K562 (cell line): ENCODE measurements at regions not wholly inside any gene's neighbourhood (a gene's known extent, or its start where the extent isn't known, plus 50 kb on each side); places are given as distances from the start of the nearest gene placed in this dataset.

ENCODE experiments used
- ATAC-seq: fragments of 200-7000 bp; cut with Tn5 transposase; 3 replicates; pipeline ENCODE4 v1.9.1; 2020; ENCODE audit warnings: moderate library complexity
- BruUV-seq: library from RNA; stranded (reverse); fragments of 400-500 nt; replicated peaks from 2 replicates; lab custom pipeline; 2021; lab: Mats Ljungman, UMichigan
- CTCF ChIA-PET: fragments of 300-600 bp; formaldehyde crosslinking; extraction: SDS; loops from one replicate; lab custom pipeline; 2021; ENCODE audit warnings: low intra/inter-chr PET ratio; lab: Yijun Ruan, JAX
- POLR2A ChIA-PET: fragments of 300-600, 350-650 bp; sonication (Branson Sonifier 250); formaldehyde crosslinking; extraction: SDS; loops from one replicate; lab custom pipeline; 2021; ENCODE audit warnings: antibody characterized with exemption, inconsistent platforms; lab: Yijun Ruan, JAX
- DNase-seq, 4 experiments: peaks; one replicate each; pipeline versions ENCODE4 v3.0.0 to v3.0.0-alpha.2; 2011 to 2018; ENCODE audit warnings: low spot score in 3 of 4, mixed read lengths in 3 of 4; ENCODE audit errors: extremely low read depth in 1 of 4
- FAIRE-seq: peaks from 2 replicates; lab custom pipeline; 2011; peaks lifted over from hg19 to GRCh38; lab: Jason Lieb, UNC
- H2AFZ ChIP-seq: 2 replicates; pipeline ENCODE4 v1.6.0; 2011; ENCODE audit warnings: low read depth, low read length, control low read depth, inconsistent platforms
- H3K27ac ChIP-seq: fragments of 200-600 bp; 3 replicates; pipeline ENCODE4 v1.8.0; 2011; ENCODE audit warnings: low read depth, mild to moderate bottlenecking, control low read depth, inconsistent platforms, low read length, moderate library complexity, mixed read lengths; ENCODE audit errors: extremely low read depth
- H3K27me3 ChIP-seq, 2 experiments: fragments of 300-600 bp in 1 of 2; 2 replicates in 1 of 2; 3 replicates in 1 of 2; pipeline versions ENCODE4 v1.6.0 to v1.8.0; 2011; ENCODE audit warnings: inconsistent platforms in 2 of 2, low read length in 2 of 2, mild to moderate bottlenecking in 1 of 2, mixed read lengths in 1 of 2, moderate library complexity in 1 of 2; ENCODE audit not compliant: control insufficient read depth in 2 of 2, insufficient read depth in 2 of 2
- H3K36me3 ChIP-seq: fragments of 300-600 bp; 3 replicates; pipeline ENCODE4 v1.8.0; 2011; ENCODE audit warnings: mild to moderate bottlenecking, low read length, inconsistent platforms; ENCODE audit not compliant: control insufficient read depth, insufficient read depth
- H3K4me1 ChIP-seq, 2 experiments: fragments of 200-600 bp in 1 of 2; replicated peaks in 1 of 2; 2 replicates in 1 of 2; 3 replicates in 1 of 2; pipeline versions ENCODE4 v1.5.1 to v1.8.0; 2011; ENCODE audit warnings: inconsistent platforms in 2 of 2, low read length in 2 of 2, mild to moderate bottlenecking in 1 of 2, mixed read lengths in 1 of 2, moderate library complexity in 1 of 2; ENCODE audit not compliant: control insufficient read depth in 2 of 2, insufficient read depth in 2 of 2
- H3K4me2 ChIP-seq: 2 replicates; pipeline ENCODE4 v1.6.1; 2011; ENCODE audit warnings: low read length, control low read depth, inconsistent platforms, mixed read lengths; ENCODE audit not compliant: insufficient read depth
- H3K4me3 ChIP-seq: fragments of 200-600 bp; sonication (generic), shearing (Covaris generic); 2 replicates; pipeline ENCODE4 v1.5.1; 2016; ENCODE audit warnings: control low read depth, inconsistent platforms
- H3K79me2 ChIP-seq: fragments of 200-600 bp; 3 replicates; pipeline ENCODE4 v1.8.0; 2011; ENCODE audit warnings: low read length, inconsistent platforms; ENCODE audit not compliant: control insufficient read depth, insufficient read depth
- H3K9ac ChIP-seq, 2 experiments: 2 replicates each; pipeline versions ENCODE4 v1.6.0 to v1.6.1; 2011; ENCODE audit warnings: low read depth in 2 of 2, low read length in 2 of 2, control low read depth in 1 of 2, inconsistent platforms in 1 of 2, mild to moderate bottlenecking in 1 of 2, mixed read lengths in 1 of 2; ENCODE audit not compliant: insufficient read depth in 1 of 2
- H3K9me1 ChIP-seq: one replicate; pipeline ENCODE4 v1.6.0; 2011; ENCODE audit warnings: inconsistent platforms, mild to moderate bottlenecking, low read length, moderate library complexity; ENCODE audit not compliant: control insufficient read depth, insufficient read depth
- H3K9me3 ChIP-seq: replicated peaks from 2 replicates; pipeline ENCODE4 v1.5.1; 2011; ENCODE audit warnings: low read depth, low read length, inconsistent platforms; ENCODE audit not compliant: control insufficient read depth, insufficient read depth
- H4K20me1 ChIP-seq: replicated peaks from 2 replicates; pipeline ENCODE4 v1.6.1; 2011; ENCODE audit warnings: low read length, inconsistent platforms, mixed read lengths; ENCODE audit not compliant: control insufficient read depth, insufficient read depth
- BDP1 ChIP-seq: IDR thresholded peaks from 3 replicates; pipeline ENCODE4 v1.6.1; 2011; ENCODE audit not compliant: insufficient read length, insufficient read depth
- CC2D1A ChIP-seq: fragments of 450-650 bp; IDR thresholded peaks from 2 replicates; pipeline ENCODE4 v1.6.1; 2017; ENCODE audit warnings: mild to moderate bottlenecking
- ETV5 ChIP-seq: sonication (generic); formaldehyde crosslinking; IDR thresholded peaks from 2 replicates; pipeline ENCODE4 v1.4.0; 2020; ENCODE audit warnings: low read depth, mild to moderate bottlenecking, missing genetic modification reagents
- NFIX ChIP-seq: fragments of 250-450 bp; sonication (Bioruptor Pico); IDR thresholded peaks from 2 replicates; pipeline ENCODE4 v1.4.0; 2020; ENCODE audit warnings: low read depth, mild to moderate bottlenecking, moderate library complexity
- TCF3 ChIP-seq: sonication (generic); formaldehyde crosslinking; IDR thresholded peaks from 2 replicates; pipeline ENCODE4 v1.4.0; 2020; ENCODE audit warnings: mild to moderate bottlenecking, missing genetic modification reagents
- WGBS: fragments of 100-300 bp; shearing (Covaris generic); methylation state at CpG from one replicate; pipeline ENCODE4 v1.1.6; 2016; ENCODE audit warnings: low coverage, mixed read lengths; ENCODE audit not compliant: insufficient coverage; ENCODE audit errors: missing lambda C conversion rate; 5-methylcytosine and 5-hydroxymethylcytosine counted together
- in situ Hi-C: fragments of 300-500 bp; cut with MboI; formaldehyde crosslinking; loops from 4 replicates; pipeline ENCODE4 v1.15.0; 2018; ENCODE audit warnings: inconsistent platforms, mixed read lengths
- intact Hi-C: fragments of 100-400 bp; cut with micrococcal nuclease; formaldehyde crosslinking; loops from 2 replicates; pipeline ENCODE4 v1.14.2; 2022
- TF ChIP-seq, protein P1 (sequence below): fragments of 150-350 bp; conservative IDR thresholded peaks from 2 replicates; pipeline ENCODE4 v1.6.1; 2014; ENCODE audit warnings: low read length
- TF ChIP-seq, protein P2 (sequence below): IDR thresholded peaks from 3 replicates; pipeline ENCODE4 v1.6.1; 2011; ENCODE audit warnings: borderline replicate concordance, mild to moderate bottlenecking, moderate library complexity; ENCODE audit not compliant: insufficient read length; ENCODE audit errors: extremely low read depth
- TF ChIP-seq, protein P3 (sequence below): fragments of 450-650 bp; IDR thresholded peaks from 2 replicates; pipeline ENCODE4 v1.6.1; 2017; ENCODE audit warnings: antibody characterized with exemption
- TF ChIP-seq, protein P4 (sequence below): fragments of 200-800 bp; sonication (Bioruptor generic); IDR thresholded peaks from 2 replicates; pipeline ENCODE4 v1.6.1; 2016; ENCODE audit warnings: missing genetic modification characterization, missing compliant biosample characterization

DNA sequence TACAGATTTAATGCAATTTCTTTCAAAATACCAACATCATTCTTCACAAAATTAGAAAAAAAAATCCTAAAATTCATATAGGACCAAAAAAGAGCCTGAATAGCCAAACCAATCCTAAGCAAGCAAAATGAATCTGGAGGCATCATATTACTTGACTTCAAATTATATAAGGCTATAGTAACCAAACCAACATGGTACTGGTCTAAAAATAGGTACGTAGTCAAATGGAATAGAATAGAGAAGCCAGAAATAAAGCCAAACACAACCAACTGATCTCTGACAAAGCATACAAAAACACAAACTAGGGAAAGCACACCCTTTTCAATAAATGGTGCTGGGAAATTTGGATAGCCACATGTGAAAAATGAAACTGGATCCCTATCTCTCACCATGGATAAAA, 112.3 kb upstream of the TSPAN2 start:
- BruUV-seq = no TSS peak
- Histone ChIP-seq H2AFZ (no peak overlapping the region), H3K27me3 (peaks cover 4 to 7% of the 10 kb centered on the region in 2 experiments; a peak in 2 of 5 replicates), H3K4me3 (no peak overlapping the region), H3K79me2 (no peaks in the 10 kb centered on the region), H4K20me1 (no peaks in the 10 kb centered on the region), H3K27ac (no peak overlapping the region), H3K9ac (no peak overlapping the region), H3K36me3 (no peaks in the 10 kb centered on the region), H3K9me3 (no peaks in the 10 kb centered on the region), H3K4me2 (no peak overlapping the region), H3K9me1 (no peaks in the 10 kb centered on the region), H3K4me1 (no peaks in the 10 kb centered on the region)
- ATAC-seq (no peak), DNase-seq (no peak), FAIRE-seq (no peak)
- TF ChIP-seq NFIX (CRISPR knock-in tag) = no peak
- TF ChIP-seq, protein P1, sequence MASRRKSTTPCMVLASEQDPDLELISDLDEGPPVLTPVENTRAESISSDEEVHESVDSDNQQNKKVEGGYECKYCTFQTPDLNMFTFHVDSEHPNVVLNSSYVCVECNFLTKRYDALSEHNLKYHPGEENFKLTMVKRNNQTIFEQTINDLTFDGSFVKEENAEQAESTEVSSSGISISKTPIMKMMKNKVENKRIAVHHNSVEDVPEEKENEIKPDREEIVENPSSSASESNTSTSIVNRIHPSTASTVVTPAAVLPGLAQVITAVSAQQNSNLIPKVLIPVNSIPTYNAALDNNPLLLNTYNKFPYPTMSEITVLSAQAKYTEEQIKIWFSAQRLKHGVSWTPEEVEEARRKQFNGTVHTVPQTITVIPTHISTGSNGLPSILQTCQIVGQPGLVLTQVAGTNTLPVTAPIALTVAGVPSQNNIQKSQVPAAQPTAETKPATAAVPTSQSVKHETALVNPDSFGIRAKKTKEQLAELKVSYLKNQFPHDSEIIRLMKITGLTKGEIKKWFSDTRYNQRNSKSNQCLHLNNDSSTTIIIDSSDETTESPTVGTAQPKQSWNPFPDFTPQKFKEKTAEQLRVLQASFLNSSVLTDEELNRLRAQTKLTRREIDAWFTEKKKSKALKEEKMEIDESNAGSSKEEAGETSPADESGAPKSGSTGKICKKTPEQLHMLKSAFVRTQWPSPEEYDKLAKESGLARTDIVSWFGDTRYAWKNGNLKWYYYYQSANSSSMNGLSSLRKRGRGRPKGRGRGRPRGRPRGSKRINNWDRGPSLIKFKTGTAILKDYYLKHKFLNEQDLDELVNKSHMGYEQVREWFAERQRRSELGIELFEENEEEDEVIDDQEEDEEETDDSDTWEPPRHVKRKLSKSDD = no peak
- no peak for TF ChIP-seq BDP1
- no peak for TF ChIP-seq CC2D1A
- no peak for TF ChIP-seq ETV5 (CRISPR knock-in tag)
- TF ChIP-seq, protein P2, sequence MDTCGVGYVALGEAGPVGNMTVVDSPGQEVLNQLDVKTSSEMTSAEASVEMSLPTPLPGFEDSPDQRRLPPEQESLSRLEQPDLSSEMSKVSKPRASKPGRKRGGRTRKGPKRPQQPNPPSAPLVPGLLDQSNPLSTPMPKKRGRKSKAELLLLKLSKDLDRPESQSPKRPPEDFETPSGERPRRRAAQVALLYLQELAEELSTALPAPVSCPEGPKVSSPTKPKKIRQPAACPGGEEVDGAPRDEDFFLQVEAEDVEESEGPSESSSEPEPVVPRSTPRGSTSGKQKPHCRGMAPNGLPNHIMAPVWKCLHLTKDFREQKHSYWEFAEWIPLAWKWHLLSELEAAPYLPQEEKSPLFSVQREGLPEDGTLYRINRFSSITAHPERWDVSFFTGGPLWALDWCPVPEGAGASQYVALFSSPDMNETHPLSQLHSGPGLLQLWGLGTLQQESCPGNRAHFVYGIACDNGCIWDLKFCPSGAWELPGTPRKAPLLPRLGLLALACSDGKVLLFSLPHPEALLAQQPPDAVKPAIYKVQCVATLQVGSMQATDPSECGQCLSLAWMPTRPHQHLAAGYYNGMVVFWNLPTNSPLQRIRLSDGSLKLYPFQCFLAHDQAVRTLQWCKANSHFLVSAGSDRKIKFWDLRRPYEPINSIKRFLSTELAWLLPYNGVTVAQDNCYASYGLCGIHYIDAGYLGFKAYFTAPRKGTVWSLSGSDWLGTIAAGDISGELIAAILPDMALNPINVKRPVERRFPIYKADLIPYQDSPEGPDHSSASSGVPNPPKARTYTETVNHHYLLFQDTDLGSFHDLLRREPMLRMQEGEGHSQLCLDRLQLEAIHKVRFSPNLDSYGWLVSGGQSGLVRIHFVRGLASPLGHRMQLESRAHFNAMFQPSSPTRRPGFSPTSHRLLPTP = no peak
- TF ChIP-seq TCF3 (CRISPR knock-in tag) = no peak
- TF ChIP-seq, protein P3, sequence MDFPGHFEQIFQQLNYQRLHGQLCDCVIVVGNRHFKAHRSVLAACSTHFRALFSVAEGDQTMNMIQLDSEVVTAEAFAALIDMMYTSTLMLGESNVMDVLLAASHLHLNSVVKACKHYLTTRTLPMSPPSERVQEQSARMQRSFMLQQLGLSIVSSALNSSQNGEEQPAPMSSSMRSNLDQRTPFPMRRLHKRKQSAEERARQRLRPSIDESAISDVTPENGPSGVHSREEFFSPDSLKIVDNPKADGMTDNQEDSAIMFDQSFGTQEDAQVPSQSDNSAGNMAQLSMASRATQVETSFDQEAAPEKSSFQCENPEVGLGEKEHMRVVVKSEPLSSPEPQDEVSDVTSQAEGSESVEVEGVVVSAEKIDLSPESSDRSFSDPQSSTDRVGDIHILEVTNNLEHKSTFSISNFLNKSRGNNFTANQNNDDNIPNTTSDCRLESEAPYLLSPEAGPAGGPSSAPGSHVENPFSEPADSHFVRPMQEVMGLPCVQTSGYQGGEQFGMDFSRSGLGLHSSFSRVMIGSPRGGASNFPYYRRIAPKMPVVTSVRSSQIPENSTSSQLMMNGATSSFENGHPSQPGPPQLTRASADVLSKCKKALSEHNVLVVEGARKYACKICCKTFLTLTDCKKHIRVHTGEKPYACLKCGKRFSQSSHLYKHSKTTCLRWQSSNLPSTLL = no peak
- TF ChIP-seq, protein P4, sequence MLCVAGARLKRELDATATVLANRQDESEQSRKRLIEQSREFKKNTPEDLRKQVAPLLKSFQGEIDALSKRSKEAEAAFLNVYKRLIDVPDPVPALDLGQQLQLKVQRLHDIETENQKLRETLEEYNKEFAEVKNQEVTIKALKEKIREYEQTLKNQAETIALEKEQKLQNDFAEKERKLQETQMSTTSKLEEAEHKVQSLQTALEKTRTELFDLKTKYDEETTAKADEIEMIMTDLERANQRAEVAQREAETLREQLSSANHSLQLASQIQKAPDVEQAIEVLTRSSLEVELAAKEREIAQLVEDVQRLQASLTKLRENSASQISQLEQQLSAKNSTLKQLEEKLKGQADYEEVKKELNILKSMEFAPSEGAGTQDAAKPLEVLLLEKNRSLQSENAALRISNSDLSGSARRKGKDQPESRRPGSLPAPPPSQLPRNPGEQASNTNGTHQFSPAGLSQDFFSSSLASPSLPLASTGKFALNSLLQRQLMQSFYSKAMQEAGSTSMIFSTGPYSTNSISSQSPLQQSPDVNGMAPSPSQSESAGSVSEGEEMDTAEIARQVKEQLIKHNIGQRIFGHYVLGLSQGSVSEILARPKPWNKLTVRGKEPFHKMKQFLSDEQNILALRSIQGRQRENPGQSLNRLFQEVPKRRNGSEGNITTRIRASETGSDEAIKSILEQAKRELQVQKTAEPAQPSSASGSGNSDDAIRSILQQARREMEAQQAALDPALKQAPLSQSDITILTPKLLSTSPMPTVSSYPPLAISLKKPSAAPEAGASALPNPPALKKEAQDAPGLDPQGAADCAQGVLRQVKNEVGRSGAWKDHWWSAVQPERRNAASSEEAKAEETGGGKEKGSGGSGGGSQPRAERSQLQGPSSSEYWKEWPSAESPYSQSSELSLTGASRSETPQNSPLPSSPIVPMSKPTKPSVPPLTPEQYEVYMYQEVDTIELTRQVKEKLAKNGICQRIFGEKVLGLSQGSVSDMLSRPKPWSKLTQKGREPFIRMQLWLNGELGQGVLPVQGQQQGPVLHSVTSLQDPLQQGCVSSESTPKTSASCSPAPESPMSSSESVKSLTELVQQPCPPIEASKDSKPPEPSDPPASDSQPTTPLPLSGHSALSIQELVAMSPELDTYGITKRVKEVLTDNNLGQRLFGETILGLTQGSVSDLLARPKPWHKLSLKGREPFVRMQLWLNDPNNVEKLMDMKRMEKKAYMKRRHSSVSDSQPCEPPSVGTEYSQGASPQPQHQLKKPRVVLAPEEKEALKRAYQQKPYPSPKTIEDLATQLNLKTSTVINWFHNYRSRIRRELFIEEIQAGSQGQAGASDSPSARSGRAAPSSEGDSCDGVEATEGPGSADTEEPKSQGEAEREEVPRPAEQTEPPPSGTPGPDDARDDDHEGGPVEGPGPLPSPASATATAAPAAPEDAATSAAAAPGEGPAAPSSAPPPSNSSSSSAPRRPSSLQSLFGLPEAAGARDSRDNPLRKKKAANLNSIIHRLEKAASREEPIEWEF (CRISPR knock-in tag) = no peak
- ChIA-PET CTCF (no interaction called here), POLR2A (interaction anchor here (1.2 kb wide), 1 partner anchor 9 kb away, joined by 3 read pairs; no protein-coding TSS in a partner anchor)
- intact Hi-C loops (no loop called here), in situ Hi-C loops (no loop called here)
- WGBS = 7% methylated on average over 1 of the region's 1 CpG
